HEK293 (cell line): ENCODE measurements at regions not wholly inside any gene's neighbourhood (a gene's known extent, or its start where the extent isn't known, plus 50 kb on each side); places are given as distances from the start of the nearest gene placed in this dataset.

Experiments
- REST ChIP-seq: fragments of 450-650 bp; formaldehyde crosslinking; IDR thresholded peaks from 2 replicates; pipeline ENCODE4 v1.5.1; 2016; ENCODE audit warnings: missing biosample characterization, missing genetic modification characterization
- TCF7L2 ChIP-seq: IDR thresholded peaks from 2 replicates; pipeline ENCODE4 v1.6.1; 2011; ENCODE audit warnings: low read depth, mild to moderate bottlenecking, inconsistent platforms, low read length, moderate library complexity, borderline replicate concordance
- ZBTB20 ChIP-seq: fragments of 450-650 bp; formaldehyde crosslinking; IDR thresholded peaks from 2 replicates; pipeline ENCODE4 v1.5.1; 2016; ENCODE audit warnings: missing biosample characterization, missing genetic modification characterization
- ZBTB26 ChIP-seq: fragments of 450-650 bp; formaldehyde crosslinking; optimal IDR thresholded peaks from 2 replicates; pipeline ENCODE3; 2016; ENCODE audit warnings: missing biosample characterization, mild to moderate bottlenecking, missing genetic modification characterization
- ZFHX2 ChIP-seq: fragments of 450-650 bp; formaldehyde crosslinking; conservative IDR thresholded peaks from 2 replicates; pipeline ENCODE4 v1.5.1; 2016; ENCODE audit warnings: missing biosample characterization, missing genetic modification characterization
- ZNF211 ChIP-seq: fragments of 450-650 bp; formaldehyde crosslinking; IDR thresholded peaks from 2 replicates; pipeline ENCODE4 v1.5.1; 2016; ENCODE audit warnings: low read depth, missing biosample characterization, missing genetic modification characterization
- ZNF335 ChIP-seq: fragments of 450-650 bp; formaldehyde crosslinking; conservative IDR thresholded peaks from 2 replicates; pipeline ENCODE4 v1.5.1; 2016; ENCODE audit warnings: missing biosample characterization, missing genetic modification characterization
- TF ChIP-seq, protein P1 (sequence below): fragments of 450-650 bp; formaldehyde crosslinking; IDR thresholded peaks from 2 replicates; pipeline ENCODE4 v1.5.1; 2016; ENCODE audit warnings: missing biosample characterization, missing genetic modification characterization

- no peak for TF ChIP-seq ZFHX2
- no peak for TF ChIP-seq TCF7L2
- TF ChIP-seq, protein P1, sequence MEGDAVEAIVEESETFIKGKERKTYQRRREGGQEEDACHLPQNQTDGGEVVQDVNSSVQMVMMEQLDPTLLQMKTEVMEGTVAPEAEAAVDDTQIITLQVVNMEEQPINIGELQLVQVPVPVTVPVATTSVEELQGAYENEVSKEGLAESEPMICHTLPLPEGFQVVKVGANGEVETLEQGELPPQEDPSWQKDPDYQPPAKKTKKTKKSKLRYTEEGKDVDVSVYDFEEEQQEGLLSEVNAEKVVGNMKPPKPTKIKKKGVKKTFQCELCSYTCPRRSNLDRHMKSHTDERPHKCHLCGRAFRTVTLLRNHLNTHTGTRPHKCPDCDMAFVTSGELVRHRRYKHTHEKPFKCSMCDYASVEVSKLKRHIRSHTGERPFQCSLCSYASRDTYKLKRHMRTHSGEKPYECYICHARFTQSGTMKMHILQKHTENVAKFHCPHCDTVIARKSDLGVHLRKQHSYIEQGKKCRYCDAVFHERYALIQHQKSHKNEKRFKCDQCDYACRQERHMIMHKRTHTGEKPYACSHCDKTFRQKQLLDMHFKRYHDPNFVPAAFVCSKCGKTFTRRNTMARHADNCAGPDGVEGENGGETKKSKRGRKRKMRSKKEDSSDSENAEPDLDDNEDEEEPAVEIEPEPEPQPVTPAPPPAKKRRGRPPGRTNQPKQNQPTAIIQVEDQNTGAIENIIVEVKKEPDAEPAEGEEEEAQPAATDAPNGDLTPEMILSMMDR: no peak
- TF ChIP-seq ZBTB20 (tag by site-specific recombination): no peak
- no peak for TF ChIP-seq REST (tag by site-specific recombination)
- no peak for TF ChIP-seq ZNF335 (tag by site-specific recombination)
- no peak for TF ChIP-seq ZNF211 (tag by site-specific recombination)
- TF ChIP-seq ZBTB26 (tag by site-specific recombination): no peak
Observed at GRCh38 chr11:70906101-70906500, 346.3 kb downstream of the SHANK2 start.
